ENCODE measurements at regions not wholly inside any gene's neighbourhood (a gene's known extent, or its start where the extent isn't known, plus 50 kb on each side); places are given as distances from the start of the nearest gene placed in this dataset.

- 89% methylated on average over 2 of the region's 2 CpGs for WGBS (ENCODE audit: low lambda C conversion rate, missing lambda C conversion rate)
- Histone ChIP-seq H3K4me2 (no peak overlapping the region), H4K20me1 (ENCODE audit: insufficient read depth, poor library complexity, severe bottlenecking) (no peaks in the 10 kb centered on the region), H3K9me3 (ENCODE audit: low read depth) (no peaks in the 10 kb centered on the region), H3K27me3 (peaks cover 4% of the 10 kb centered on the region), H3K4me1 (ENCODE audit: insufficient read depth) (no peaks in the 10 kb centered on the region), H3K27ac (no peak overlapping the region), H2AFZ (no peak overlapping the region), H3K36me3 (replicated peaks; ENCODE audit: insufficient read depth, low read depth) (no peaks in the 10 kb centered on the region), H3K9me2 (replicated peaks; ENCODE audit: insufficient read depth) (no peaks in the 10 kb centered on the region), H3K4me3 (no peak overlapping the region), H3K79me2 (no peaks in the 10 kb centered on the region)
- TF ChIP-seq CTCF (IDR thresholded peaks at IDR 0.05; ENCODE audit: poor library complexity) (no peak), EZH2phosphoT487 (IDR thresholded peaks at IDR 0.05; ENCODE audit: low read depth, severe bottlenecking, unreplicated experiment) (no peak), EZH2 (IDR thresholded peaks at IDR 0.05; ENCODE audit: borderline replicate concordance) (no peak)
- DNase-seq (ENCODE audit: low spot score) = peak; percentile 13
Measured at GRCh38 chr10:6654571-6654970, 74.5 kb upstream of the PRKCQ start.

- Histone ChIP-seq H4K20me1 (ENCODE audit: insufficient read depth, poor library complexity, severe bottlenecking) (no peaks in the 10 kb centered on the region), H3K4me3 (no peak overlapping the region), H3K4me1 (ENCODE audit: insufficient read depth) (no peaks in the 10 kb centered on the region), H3K79me2 (no peaks in the 10 kb centered on the region), H3K9me3 (ENCODE audit: low read depth) (no peaks in the 10 kb centered on the region), H3K36me3 (replicated peaks; ENCODE audit: insufficient read depth, low read depth) (no peaks in the 10 kb centered on the region), H3K4me2 (no peak overlapping the region), H2AFZ (no peak overlapping the region), H3K9me2 (replicated peaks; ENCODE audit: insufficient read depth) (no peaks in the 10 kb centered on the region), H3K27me3 (peaks cover 9% of the 10 kb centered on the region), H3K27ac (no peak overlapping the region)
- TF ChIP-seq EZH2 (IDR thresholded peaks at IDR 0.05; ENCODE audit: borderline replicate concordance) = no peak
- DNase-seq (ENCODE audit: low spot score) = no peak
- WGBS (ENCODE audit: low lambda C conversion rate, missing lambda C conversion rate) = 95% methylated on average over 6 of the region's 6 CpGs
Measured at GRCh38 chr10:6650586-6650985, 70.5 kb upstream of the PRKCQ start.

GRCh38 chr10:6649903-6650302 is 69.8 kb upstream of the PRKCQ start:
- H3K27me3 ChIP-seq = peaks cover 9% of the 10 kb centered on the region
- no peaks in the 10 kb centered on the region for H3K4me1 ChIP-seq (ENCODE audit: insufficient read depth)
- DNase-seq (ENCODE audit: low spot score) = no peak
- H3K4me3 ChIP-seq = no peak overlapping the region
- no peaks in the 10 kb centered on the region for H3K9me3 ChIP-seq (ENCODE audit: low read depth)
- 82% methylated on average over 6 of the region's 6 CpGs for WGBS (ENCODE audit: low lambda C conversion rate, missing lambda C conversion rate)
- H2AFZ ChIP-seq = no peak overlapping the region
- no peak overlapping the region for H3K27ac ChIP-seq
- no peaks in the 10 kb centered on the region for H4K20me1 ChIP-seq (ENCODE audit: insufficient read depth, poor library complexity, severe bottlenecking)
- no peak overlapping the region for H3K4me2 ChIP-seq
- no peaks in the 10 kb centered on the region for H3K79me2 ChIP-seq
- no peak for TF ChIP-seq EZH2phosphoT487 (IDR thresholded peaks at IDR 0.05; ENCODE audit: low read depth, severe bottlenecking, unreplicated experiment)
- TF ChIP-seq CTCF (IDR thresholded peaks at IDR 0.05; ENCODE audit: poor library complexity) = no peak
- TF ChIP-seq EZH2 (IDR thresholded peaks at IDR 0.05; ENCODE audit: borderline replicate concordance) = no peak
- H3K9me2 ChIP-seq (replicated peaks; ENCODE audit: insufficient read depth) = no peaks in the 10 kb centered on the region
- H3K36me3 ChIP-seq (replicated peaks; ENCODE audit: insufficient read depth, low read depth) = no peaks in the 10 kb centered on the region

GRCh38 chr10:6648894-6649720 is 69.0 kb upstream of the PRKCQ start:
- no peak for TF ChIP-seq EZH2phosphoT487 (IDR thresholded peaks at IDR 0.05; ENCODE audit: low read depth, severe bottlenecking, unreplicated experiment)
- TF ChIP-seq EZH2 (IDR thresholded peaks at IDR 0.05; ENCODE audit: borderline replicate concordance) = no peak
- TF ChIP-seq CTCF (IDR thresholded peaks at IDR 0.05; ENCODE audit: poor library complexity) = no peak

More at GRCh38 chr10:6648894-6649720, 69.0 kb upstream of the PRKCQ start:
- Histone ChIP-seq H3K4me1 (ENCODE audit: insufficient read depth) (no peaks in the 10 kb centered on the region), H3K9me3 (ENCODE audit: low read depth) (no peaks in the 10 kb centered on the region), H2AFZ (no peak overlapping the region), H3K9me2 (replicated peaks; ENCODE audit: insufficient read depth) (no peaks in the 10 kb centered on the region), H3K79me2 (no peaks in the 10 kb centered on the region), H4K20me1 (ENCODE audit: insufficient read depth, poor library complexity, severe bottlenecking) (no peaks in the 10 kb centered on the region), H3K27me3 (peaks cover 9% of the 10 kb centered on the region), H3K4me3 (no peak overlapping the region), H3K4me2 (no peak overlapping the region), H3K27ac (no peak overlapping the region), H3K36me3 (replicated peaks; ENCODE audit: insufficient read depth, low read depth) (no peaks in the 10 kb centered on the region)
- no peak for DNase-seq (ENCODE audit: low spot score)
- 57% methylated on average over 8 of the region's 8 CpGs for WGBS (ENCODE audit: low lambda C conversion rate, missing lambda C conversion rate)
